PC-9 (cell line): ENCODE measurements at regions not wholly inside any gene's neighbourhood (a gene's known extent, or its start where the extent isn't known, plus 50 kb on each side); places are given as distances from the start of the nearest gene placed in this dataset.

ENCODE experiments used
- CTCF ChIP-seq: fragments of 200-600 bp; sonication (generic); conservative IDR thresholded peaks from 2 replicates; pipeline ENCODE4 v1.6.1; 2017; ENCODE audit warnings: mixed run types, antibody characterized with exemption, mild to moderate bottlenecking, moderate library complexity
- EZH2 ChIP-seq: fragments of 200-600 bp; sonication (generic); IDR thresholded peaks from 2 replicates; pipeline ENCODE4 v1.8.0; 2017; ENCODE audit warnings: antibody characterized with exemption, low read depth

DNA sequence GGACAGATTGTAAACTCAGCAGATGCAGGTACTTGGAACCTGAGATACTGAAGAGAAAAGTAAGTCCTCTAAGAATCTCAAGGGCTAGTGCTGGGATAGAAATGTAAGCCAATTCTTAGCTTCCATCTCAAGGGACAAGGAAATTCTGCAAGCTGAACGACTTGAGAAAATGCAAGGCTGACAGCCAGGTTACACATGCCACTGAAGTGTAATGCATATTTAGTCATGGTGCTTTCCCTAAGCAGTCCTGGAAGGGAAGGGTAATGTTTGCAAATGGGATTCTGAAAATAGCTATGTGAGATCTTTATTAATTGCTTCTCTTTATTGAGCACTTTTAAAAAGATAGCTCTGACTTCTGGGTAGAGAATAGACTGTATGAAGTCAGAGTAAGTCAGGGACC, 402.7 kb upstream of the SEL1L start:
- no peak for TF ChIP-seq CTCF
- TF ChIP-seq EZH2, result no peak
